ENCODE measurements at regions not wholly inside any gene's neighbourhood (a gene's known extent, or its start where the extent isn't known, plus 50 kb on each side); places are given as distances from the start of the nearest gene placed in this dataset.
"Not testable (repeated sequence)": the region's sequence is repeated elsewhere in the genome, so short reads cannot be mapped to it uniquely, and the experiment has no call there.

DNA sequence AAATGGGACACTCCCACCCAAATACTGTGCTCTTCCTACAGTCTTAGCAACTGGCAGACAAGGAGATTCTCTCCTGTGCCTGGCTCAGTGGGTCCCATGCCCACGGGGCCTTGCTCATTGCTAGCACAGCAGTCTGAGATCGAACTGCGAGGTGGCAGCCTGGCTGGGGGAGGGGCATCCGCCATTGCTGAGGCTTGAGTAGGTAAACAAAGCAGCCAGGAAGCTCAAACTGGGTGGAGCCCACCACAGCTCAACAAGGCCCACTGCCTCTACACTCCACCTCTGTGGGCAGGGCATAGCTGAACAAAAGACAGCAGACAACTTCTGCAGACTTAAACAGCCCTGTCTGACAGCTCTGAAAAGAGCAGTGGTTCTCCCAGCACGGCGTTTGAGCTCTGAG is 174.8 kb downstream of the COL12A1 start:
- H3K27me3 ChIP-seq (ENCODE audit: control insufficient read depth in 1 of 2, insufficient read depth in 2 of 2, low read length in 2 of 2); H3K4me1 ChIP-seq (ENCODE audit: control insufficient read depth in 2 of 2, insufficient read depth in 2 of 2, low read length in 1 of 2); H3K36me3 ChIP-seq (ENCODE audit: control insufficient read depth in 2 of 2, insufficient read depth in 2 of 2, low read length in 1 of 2); H3K9me3 ChIP-seq (ENCODE audit: control insufficient read depth in 2 of 2, insufficient read depth in 1 of 2, low read depth in 1 of 2, low read length in 1 of 2); H3K27ac ChIP-seq (ENCODE audit: low read depth in 2 of 2, low read length in 1 of 2); H3K4me3 ChIP-seq (ENCODE audit: low read depth in 1 of 2, low read length in 2 of 2): not testable (repeated sequence)
- WGBS, 2 donors: 73 to 75% methylated on average over 6 of the region's 6 CpGs

GRCh38 chr6:75029333-75029732 is 176.5 kb downstream of the COL12A1 start:
- H3K27ac ChIP-seq (ENCODE audit: low read depth in 2 of 2, low read length in 1 of 2): no peak overlapping the region
- no peaks in the 10 kb centered on the region for H3K9me3 ChIP-seq (ENCODE audit: control insufficient read depth in 2 of 2, insufficient read depth in 1 of 2, low read depth in 1 of 2, low read length in 1 of 2)
- no peaks in the 10 kb centered on the region for H3K27me3 ChIP-seq (ENCODE audit: control insufficient read depth in 1 of 2, insufficient read depth in 2 of 2, low read length in 2 of 2)
- no peaks in the 10 kb centered on the region for H3K4me1 ChIP-seq (ENCODE audit: control insufficient read depth in 2 of 2, insufficient read depth in 2 of 2, low read length in 1 of 2)
- no peak overlapping the region for H3K4me3 ChIP-seq (ENCODE audit: low read depth in 1 of 2, low read length in 2 of 2)
- H3K36me3 ChIP-seq (ENCODE audit: control insufficient read depth in 2 of 2, insufficient read depth in 2 of 2, low read length in 1 of 2): no peaks in the 10 kb centered on the region
- WGBS, 2 donors: 80 to 81% methylated on average over 5 of the region's 5 CpGs

- H3K9me3 ChIP-seq (ENCODE audit: control insufficient read depth in 2 of 2, insufficient read depth in 1 of 2, low read depth in 1 of 2, low read length in 1 of 2): no peaks in the 10 kb centered on the region
- no peaks in the 10 kb centered on the region for H3K27me3 ChIP-seq (ENCODE audit: control insufficient read depth in 1 of 2, insufficient read depth in 2 of 2, low read length in 2 of 2)
- H3K36me3 ChIP-seq (ENCODE audit: control insufficient read depth in 2 of 2, insufficient read depth in 2 of 2, low read length in 1 of 2): no peaks in the 10 kb centered on the region
- WGBS, 2 donors: 55 to 61% methylated on average over 2 of the region's 2 CpGs
- H3K27ac ChIP-seq (ENCODE audit: low read depth in 2 of 2, low read length in 1 of 2): no peak overlapping the region
- no peak overlapping the region for H3K4me3 ChIP-seq (ENCODE audit: low read depth in 1 of 2, low read length in 2 of 2)
- H3K4me1 ChIP-seq (ENCODE audit: control insufficient read depth in 2 of 2, insufficient read depth in 2 of 2, low read length in 1 of 2): no peaks in the 10 kb centered on the region
Measured at GRCh38 chr6:75025371-75025770, 180.5 kb downstream of the COL12A1 start.

DNA sequence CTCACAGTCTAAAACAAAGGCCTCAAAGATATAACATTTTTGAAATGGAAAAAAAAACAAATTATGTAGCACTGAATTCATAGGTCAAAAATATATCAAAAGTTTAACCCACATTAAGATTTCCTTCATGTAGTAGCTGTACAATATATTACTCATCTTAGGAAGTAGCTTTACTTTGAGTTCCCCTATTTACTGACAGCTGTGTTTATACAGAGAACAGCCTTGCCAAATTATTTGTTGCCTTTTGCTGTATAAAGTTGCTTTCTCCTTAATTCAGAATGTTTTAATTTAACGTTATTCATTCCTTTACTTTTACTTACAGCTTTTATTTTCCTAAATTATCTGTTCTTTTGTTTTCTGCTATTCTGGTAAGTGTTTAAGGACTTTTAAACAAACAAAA is 181.0 kb downstream of the COL12A1 start:
- no peaks in the 10 kb centered on the region for H3K27me3 ChIP-seq (ENCODE audit: control insufficient read depth in 1 of 2, insufficient read depth in 2 of 2, low read length in 2 of 2)
- no peaks in the 10 kb centered on the region for H3K4me1 ChIP-seq (ENCODE audit: control insufficient read depth in 2 of 2, insufficient read depth in 2 of 2, low read length in 1 of 2)
- H3K9me3 ChIP-seq (ENCODE audit: control insufficient read depth in 2 of 2, insufficient read depth in 1 of 2, low read depth in 1 of 2, low read length in 1 of 2): no peaks in the 10 kb centered on the region
- 11 to 35% methylated on average over 1 of the region's 1 CpG for WGBS, 2 donors
- no peaks in the 10 kb centered on the region for H3K36me3 ChIP-seq (ENCODE audit: control insufficient read depth in 2 of 2, insufficient read depth in 2 of 2, low read length in 1 of 2)
- no peak overlapping the region for H3K27ac ChIP-seq (ENCODE audit: low read depth in 2 of 2, low read length in 1 of 2)
- no peak overlapping the region for H3K4me3 ChIP-seq (ENCODE audit: low read depth in 1 of 2, low read length in 2 of 2)

DNA sequence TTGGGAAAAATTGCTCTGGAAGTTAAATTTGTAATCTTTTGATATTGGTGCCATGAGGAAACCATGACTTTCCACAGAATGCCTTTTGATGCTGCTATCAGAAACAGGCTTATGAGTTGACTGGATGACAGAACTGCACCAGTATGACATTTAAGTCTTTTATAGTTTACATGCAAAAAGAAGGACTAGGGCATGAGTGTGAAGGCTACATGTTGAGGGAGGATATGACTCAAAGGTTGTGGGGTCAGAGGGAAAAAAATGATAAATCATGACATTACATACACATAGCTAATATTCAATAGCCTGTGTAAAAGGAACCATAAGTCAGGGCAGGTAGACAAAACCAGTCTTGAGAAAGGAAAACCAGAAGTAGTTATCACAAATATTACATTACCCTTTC is 182.2 kb downstream of the COL12A1 start:
- H3K36me3 ChIP-seq (ENCODE audit: control insufficient read depth in 2 of 2, insufficient read depth in 2 of 2, low read length in 1 of 2): no peaks in the 10 kb centered on the region
- H3K4me1 ChIP-seq (ENCODE audit: control insufficient read depth in 2 of 2, insufficient read depth in 2 of 2, low read length in 1 of 2): no peaks in the 10 kb centered on the region
- no peak overlapping the region for H3K4me3 ChIP-seq (ENCODE audit: low read depth in 1 of 2, low read length in 2 of 2)
- no peaks in the 10 kb centered on the region for H3K27me3 ChIP-seq (ENCODE audit: control insufficient read depth in 1 of 2, insufficient read depth in 2 of 2, low read length in 2 of 2)
- H3K27ac ChIP-seq (ENCODE audit: low read depth in 2 of 2, low read length in 1 of 2): no peak overlapping the region
- H3K9me3 ChIP-seq (ENCODE audit: control insufficient read depth in 2 of 2, insufficient read depth in 1 of 2, low read depth in 1 of 2, low read length in 1 of 2): no peaks in the 10 kb centered on the region

DNA sequence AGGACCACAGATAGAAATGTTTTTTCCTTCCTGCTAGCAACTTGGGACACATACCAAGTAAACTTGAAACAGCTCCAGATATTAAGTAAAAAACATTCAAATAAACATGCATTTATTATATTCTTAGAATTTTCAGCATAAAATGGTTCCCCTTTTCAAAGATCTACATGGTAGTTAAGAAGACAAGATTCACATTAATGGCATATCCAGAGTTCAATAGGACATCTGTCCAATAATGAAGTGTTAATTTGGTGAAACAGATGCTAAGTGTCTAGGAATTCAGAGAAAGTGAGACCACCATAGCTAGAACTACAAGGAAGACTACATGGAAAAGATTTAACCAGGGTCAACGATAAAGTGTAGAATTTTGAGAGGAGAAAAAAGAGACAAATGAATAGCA is 184.9 kb downstream of the COL12A1 start:
- H3K4me3 ChIP-seq (ENCODE audit: low read depth in 1 of 2, low read length in 2 of 2): no peak overlapping the region
- H3K27me3 ChIP-seq (ENCODE audit: control insufficient read depth in 1 of 2, insufficient read depth in 2 of 2, low read length in 2 of 2): no peaks in the 10 kb centered on the region
- H3K9me3 ChIP-seq (ENCODE audit: control insufficient read depth in 2 of 2, insufficient read depth in 1 of 2, low read depth in 1 of 2, low read length in 1 of 2): no peaks in the 10 kb centered on the region
- H3K27ac ChIP-seq (ENCODE audit: low read depth in 2 of 2, low read length in 1 of 2): no peak overlapping the region
- 78 to 79% methylated on average over 1 of the region's 1 CpG for WGBS, 2 donors
- no peaks in the 10 kb centered on the region for H3K4me1 ChIP-seq (ENCODE audit: control insufficient read depth in 2 of 2, insufficient read depth in 2 of 2, low read length in 1 of 2)
- H3K36me3 ChIP-seq (ENCODE audit: control insufficient read depth in 2 of 2, insufficient read depth in 2 of 2, low read length in 1 of 2): no peaks in the 10 kb centered on the region

DNA sequence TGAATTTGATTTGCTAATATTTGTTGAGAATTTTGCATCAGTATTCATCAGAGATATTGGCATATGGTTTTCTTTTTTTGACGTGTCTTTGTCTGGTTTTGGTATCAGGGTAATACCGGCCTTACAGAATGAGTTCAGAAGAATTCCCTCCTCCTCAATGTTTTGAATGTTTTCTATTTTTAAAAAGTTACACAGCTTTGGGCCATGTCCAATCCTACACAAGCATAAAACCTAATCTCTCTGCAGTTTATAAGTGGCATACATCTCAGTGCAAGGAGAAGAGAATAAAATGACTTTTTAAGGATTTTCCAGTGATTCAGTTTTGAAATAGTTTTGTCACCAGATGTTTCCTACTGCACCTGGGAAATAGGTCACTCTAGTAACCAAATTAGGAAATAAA is 185.5 kb downstream of the COL12A1 start:
- Histone ChIP-seq H3K27ac (ENCODE audit: low read depth in 2 of 2, low read length in 1 of 2) (no peak overlapping the region), H3K27me3 (ENCODE audit: control insufficient read depth in 1 of 2, insufficient read depth in 2 of 2, low read length in 2 of 2) (no peaks in the 10 kb centered on the region), H3K9me3 (ENCODE audit: control insufficient read depth in 2 of 2, insufficient read depth in 1 of 2, low read depth in 1 of 2, low read length in 1 of 2) (no peaks in the 10 kb centered on the region), H3K4me3 (ENCODE audit: low read depth in 1 of 2, low read length in 2 of 2) (no peak overlapping the region), H3K4me1 (ENCODE audit: control insufficient read depth in 2 of 2, insufficient read depth in 2 of 2, low read length in 1 of 2) (no peaks in the 10 kb centered on the region), H3K36me3 (ENCODE audit: control insufficient read depth in 2 of 2, insufficient read depth in 2 of 2, low read length in 1 of 2) (no peaks in the 10 kb centered on the region)
- 67 to 73% methylated on average over 2 of the region's 2 CpGs for WGBS, 2 donors

DNA sequence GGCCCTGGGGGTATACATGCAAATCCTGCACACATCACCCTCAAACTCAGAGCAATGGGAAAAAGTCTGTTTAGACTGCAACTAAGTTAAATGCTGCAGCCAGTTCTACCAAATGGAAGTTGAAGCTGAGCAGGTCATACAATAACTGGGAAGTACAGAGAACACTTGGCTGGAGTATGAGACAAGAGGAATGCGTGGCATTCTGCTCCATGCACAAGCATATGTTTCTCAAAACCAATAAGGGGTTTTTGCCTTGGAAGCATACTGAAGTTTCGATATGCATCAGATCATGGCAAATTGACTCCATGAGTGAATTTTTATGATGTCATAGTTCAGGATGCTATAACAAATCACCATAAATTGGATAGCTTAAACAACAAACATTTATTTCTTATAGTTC is 193.8 kb downstream of the COL12A1 start:
- no peak overlapping the region for H3K27ac ChIP-seq (ENCODE audit: low read depth in 2 of 2, low read length in 1 of 2)
- H3K9me3 ChIP-seq (ENCODE audit: control insufficient read depth in 2 of 2, insufficient read depth in 1 of 2, low read depth in 1 of 2, low read length in 1 of 2): no peaks in the 10 kb centered on the region
- no peak overlapping the region for H3K4me3 ChIP-seq (ENCODE audit: low read depth in 1 of 2, low read length in 2 of 2)
- no peaks in the 10 kb centered on the region for H3K27me3 ChIP-seq (ENCODE audit: control insufficient read depth in 1 of 2, insufficient read depth in 2 of 2, low read length in 2 of 2)
- H3K4me1 ChIP-seq (ENCODE audit: control insufficient read depth in 2 of 2, insufficient read depth in 2 of 2, low read length in 1 of 2): no peaks in the 10 kb centered on the region
- H3K36me3 ChIP-seq (ENCODE audit: control insufficient read depth in 2 of 2, insufficient read depth in 2 of 2, low read length in 1 of 2): no peaks in the 10 kb centered on the region
- WGBS, 2 donors: 69% methylated on average over 2 of the region's 2 CpGs

DNA sequence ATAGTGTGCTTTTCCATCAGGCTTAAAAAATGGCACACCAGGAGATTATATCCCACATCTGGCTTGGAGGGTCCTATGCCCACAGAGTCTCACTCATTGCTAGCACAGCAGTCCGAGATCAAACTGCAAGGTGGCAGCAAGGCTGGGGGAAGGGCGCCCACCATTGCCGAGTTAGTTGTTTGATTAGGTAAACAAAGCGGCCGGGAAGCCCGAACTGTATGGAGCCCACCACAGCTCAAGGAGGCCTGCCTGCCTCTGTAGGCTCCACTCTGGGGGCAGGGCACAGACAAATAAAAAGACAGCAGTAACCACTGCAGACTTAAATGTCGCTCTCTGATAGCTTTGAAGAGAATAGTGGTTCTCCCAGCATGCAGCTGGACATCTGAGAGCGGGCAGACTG is 201.9 kb downstream of the COL12A1 start:
- not testable (repeated sequence) for H3K27ac ChIP-seq (ENCODE audit: low read depth in 2 of 2, low read length in 1 of 2); H3K27me3 ChIP-seq (ENCODE audit: control insufficient read depth in 1 of 2, insufficient read depth in 2 of 2, low read length in 2 of 2); H3K4me1 ChIP-seq (ENCODE audit: control insufficient read depth in 2 of 2, insufficient read depth in 2 of 2, low read length in 1 of 2); H3K4me3 ChIP-seq (ENCODE audit: low read depth in 1 of 2, low read length in 2 of 2); H3K36me3 ChIP-seq (ENCODE audit: control insufficient read depth in 2 of 2, insufficient read depth in 2 of 2, low read length in 1 of 2); H3K9me3 ChIP-seq (ENCODE audit: control insufficient read depth in 2 of 2, insufficient read depth in 1 of 2, low read depth in 1 of 2, low read length in 1 of 2)
- WGBS, 2 donors: 93 to 94% methylated on average over 8 of the region's 8 CpGs

GRCh38 chr6:74997646-74998045 is 208.2 kb downstream of the COL12A1 start:
- 73 to 74% methylated on average over 1 of the region's 1 CpG for WGBS, 2 donors
- Histone ChIP-seq H3K27ac (ENCODE audit: low read depth in 2 of 2, low read length in 1 of 2) (no peak overlapping the region), H3K27me3 (ENCODE audit: control insufficient read depth in 1 of 2, insufficient read depth in 2 of 2, low read length in 2 of 2) (no peaks in the 10 kb centered on the region), H3K9me3 (ENCODE audit: control insufficient read depth in 2 of 2, insufficient read depth in 1 of 2, low read depth in 1 of 2, low read length in 1 of 2) (no peaks in the 10 kb centered on the region), H3K36me3 (ENCODE audit: control insufficient read depth in 2 of 2, insufficient read depth in 2 of 2, low read length in 1 of 2) (no peaks in the 10 kb centered on the region), H3K4me1 (ENCODE audit: control insufficient read depth in 2 of 2, insufficient read depth in 2 of 2, low read length in 1 of 2) (no peaks in the 10 kb centered on the region), H3K4me3 (ENCODE audit: low read depth in 1 of 2, low read length in 2 of 2) (no peak overlapping the region)
